ENCODE measurements at regions not wholly inside any gene's neighbourhood (a gene's known extent, or its start where the extent isn't known, plus 50 kb on each side); places are given as distances from the start of the nearest gene placed in this dataset.
"Not testable (repeated sequence)": the region's sequence is repeated elsewhere in the genome, so short reads cannot be mapped to it uniquely, and the experiment has no call there.

- TF ChIP-seq BHLHE40 (IDR thresholded peaks at IDR 0.05; ENCODE audit: borderline replicate concordance); TARDBP (IDR thresholded peaks at IDR 0.05); L3MBTL2 (conservative IDR thresholded peaks at IDR 0.05); CTBP1 (IDR thresholded peaks at IDR 0.05; ENCODE audit: borderline replicate concordance); HDGF (IDR thresholded peaks at IDR 0.05; ENCODE audit: borderline replicate concordance); ZNF384 (IDR thresholded peaks at IDR 0.05): not testable (repeated sequence)
Observed at GRCh38 chr22:23416169-23416690, 163.9 kb downstream of the IGLL1 start.
